ENCODE measurements at regions not wholly inside any gene's neighbourhood (a gene's known extent, or its start where the extent isn't known, plus 50 kb on each side); places are given as distances from the start of the nearest gene placed in this dataset.
"Not testable (repeated sequence)": the region's sequence is repeated elsewhere in the genome, so short reads cannot be mapped to it uniquely, and the experiment has no call there.

DNA sequence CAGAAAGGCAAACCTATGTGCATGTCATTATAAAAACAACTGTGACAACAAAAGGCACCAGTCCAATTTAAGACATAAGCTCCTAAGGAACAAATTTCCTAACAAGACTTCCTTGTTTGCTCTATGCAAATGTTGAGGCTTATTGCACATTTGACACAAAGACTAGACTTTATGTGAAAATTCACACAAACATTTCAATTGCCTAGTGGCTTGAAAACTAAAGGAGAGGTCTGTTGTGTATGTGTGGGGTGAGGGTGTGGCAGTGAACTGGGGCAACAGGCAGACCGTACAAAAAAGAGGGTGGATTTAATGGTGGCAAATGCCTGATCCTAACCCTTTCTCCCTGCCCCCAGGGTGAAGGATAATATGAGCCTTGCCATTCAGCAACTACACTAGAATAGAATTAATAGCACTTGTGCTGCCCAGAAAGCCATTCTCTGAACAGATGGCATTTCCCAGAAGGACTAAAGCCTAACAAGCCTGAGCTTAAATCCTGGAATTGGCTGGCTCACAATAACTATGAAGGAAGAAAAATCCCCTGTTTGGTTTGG is 73.9 kb downstream of the GLUL start:
- DNase-seq (peak in 2 of 6 donors; percentile 50 to 53), FAIRE-seq (no peak), ATAC-seq (peak; percentile 63 to 83 (median 78))
- intact Hi-C loops (cut with DNase I): no loop called here
- Histone ChIP-seq H3K27me3 (no peaks in the 10 kb centered on the region), H3K9me3 (no peaks in the 10 kb centered on the region), H3K4me3 (no peak overlapping the region), H3K27ac (peak overlapping the region; percentile 51 to 90 (median 66)), H3K36me3 (no peaks in the 10 kb centered on the region), H3K4me1 (peaks cover 25 to 37% (median 28%) of the 10 kb centered on the region in 3 donors)
- 29 to 47% methylated on average over 1 of the region's 1 CpG for WGBS, 2 donors
- TF ChIP-seq, protein P1, sequence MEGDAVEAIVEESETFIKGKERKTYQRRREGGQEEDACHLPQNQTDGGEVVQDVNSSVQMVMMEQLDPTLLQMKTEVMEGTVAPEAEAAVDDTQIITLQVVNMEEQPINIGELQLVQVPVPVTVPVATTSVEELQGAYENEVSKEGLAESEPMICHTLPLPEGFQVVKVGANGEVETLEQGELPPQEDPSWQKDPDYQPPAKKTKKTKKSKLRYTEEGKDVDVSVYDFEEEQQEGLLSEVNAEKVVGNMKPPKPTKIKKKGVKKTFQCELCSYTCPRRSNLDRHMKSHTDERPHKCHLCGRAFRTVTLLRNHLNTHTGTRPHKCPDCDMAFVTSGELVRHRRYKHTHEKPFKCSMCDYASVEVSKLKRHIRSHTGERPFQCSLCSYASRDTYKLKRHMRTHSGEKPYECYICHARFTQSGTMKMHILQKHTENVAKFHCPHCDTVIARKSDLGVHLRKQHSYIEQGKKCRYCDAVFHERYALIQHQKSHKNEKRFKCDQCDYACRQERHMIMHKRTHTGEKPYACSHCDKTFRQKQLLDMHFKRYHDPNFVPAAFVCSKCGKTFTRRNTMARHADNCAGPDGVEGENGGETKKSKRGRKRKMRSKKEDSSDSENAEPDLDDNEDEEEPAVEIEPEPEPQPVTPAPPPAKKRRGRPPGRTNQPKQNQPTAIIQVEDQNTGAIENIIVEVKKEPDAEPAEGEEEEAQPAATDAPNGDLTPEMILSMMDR (IDR thresholded peaks at IDR 0.05): no peak

DNA sequence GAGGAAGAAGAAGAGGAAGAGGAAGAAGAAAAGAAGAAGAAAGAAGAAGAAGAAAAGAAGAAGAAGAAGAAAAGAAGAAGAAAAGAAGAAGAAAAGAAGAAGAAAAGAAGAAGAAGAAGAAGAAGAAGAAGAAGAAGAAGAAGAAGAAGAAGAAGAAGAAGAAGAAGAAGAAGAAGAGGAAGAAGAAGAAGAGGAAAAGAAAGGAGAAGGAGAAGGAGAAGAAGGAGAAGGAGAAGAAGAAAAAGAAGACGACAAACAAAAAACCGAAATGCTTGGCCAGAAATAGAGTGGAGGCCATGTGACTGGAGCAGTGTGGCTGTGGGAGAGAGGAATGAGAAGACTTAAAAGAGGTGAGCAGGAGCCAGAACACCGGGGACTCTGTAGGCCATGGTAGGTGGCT is 75.1 kb downstream of the GLUL start:
- H3K36me3 ChIP-seq; ATAC-seq; H3K4me3 ChIP-seq; intact Hi-C loops (cut with DNase I); H3K27me3 ChIP-seq; DNase-seq; FAIRE-seq; H3K9me3 ChIP-seq: not testable (repeated sequence)
- 92 to 96% methylated on average over 3 of the region's 3 CpGs for WGBS, 2 donors
- H3K27ac ChIP-seq: peak overlapping the region in 2 of 4 donors; percentile 80 to 90
- H3K4me1 ChIP-seq: peaks cover 25 to 37% (median 28%) of the 10 kb centered on the region in 3 donors

GRCh38 chr1:182315167-182315556 is 76.4 kb downstream of the GLUL start:
- H3K9me3 ChIP-seq: no peaks in the 10 kb centered on the region
- no peak for FAIRE-seq
- DNase-seq: peak in 3 of 6 donors; percentile 48 to 72 (median 69)
- no peaks in the 10 kb centered on the region for H3K27me3 ChIP-seq
- no peak overlapping the region for H3K4me3 ChIP-seq
- TF ChIP-seq, protein P1 (IDR thresholded peaks at IDR 0.05): no peak
- H3K36me3 ChIP-seq: no peaks in the 10 kb centered on the region
- intact Hi-C loops (cut with DNase I): no loop called here
- peaks cover 25 to 37% (median 28%) of the 10 kb centered on the region in 3 donors for H3K4me1 ChIP-seq
- peak overlapping the region in 2 of 4 donors; percentile 80 to 90 for H3K27ac ChIP-seq
- WGBS, 2 donors: 21 to 25% methylated on average over 5 of the region's 5 CpGs
- peak; percentile 78 to 87 (median 86) for ATAC-seq

DNA sequence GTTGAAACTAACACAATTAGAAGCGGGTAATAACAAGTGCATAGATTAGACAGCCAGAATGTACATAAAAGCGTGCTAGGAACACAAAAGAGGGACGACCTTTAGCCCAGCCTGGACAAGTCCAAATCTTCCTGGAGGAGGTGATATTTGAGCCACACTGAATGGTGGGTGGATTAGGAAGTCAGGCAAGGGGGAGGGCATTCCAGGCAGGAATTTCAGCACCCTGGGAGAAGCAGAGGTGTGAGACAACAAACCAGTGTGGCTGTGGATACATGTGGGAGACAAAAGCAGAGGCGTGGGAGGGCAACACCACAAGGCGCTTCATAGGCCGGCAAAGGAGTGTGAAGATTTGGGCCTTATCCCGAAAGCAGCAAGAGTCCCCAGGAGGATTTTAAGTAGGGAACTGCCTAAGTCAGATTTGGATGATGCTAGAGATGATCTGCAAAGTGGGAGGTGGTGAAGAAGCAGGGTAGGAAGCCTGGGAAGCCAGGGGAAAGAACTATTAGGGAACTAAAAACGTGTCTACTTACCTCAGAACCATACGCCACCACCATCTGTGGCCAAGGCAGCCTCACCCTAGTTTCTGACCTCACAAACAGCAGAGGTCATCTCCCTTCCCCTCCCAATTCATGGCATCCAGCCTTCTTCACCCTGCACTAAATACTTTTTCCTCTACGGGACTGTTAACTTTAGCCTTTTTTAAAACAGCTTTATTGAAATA is 81.8 kb downstream of the GLUL start:
- intact Hi-C loops (cut with DNase I): loop anchor here in 1 of 3 donors (5.0 to 10.0 kb wide), 2 partner anchors 83 to 165 kb away; partner anchors contain the start of gene GLUL

DNA sequence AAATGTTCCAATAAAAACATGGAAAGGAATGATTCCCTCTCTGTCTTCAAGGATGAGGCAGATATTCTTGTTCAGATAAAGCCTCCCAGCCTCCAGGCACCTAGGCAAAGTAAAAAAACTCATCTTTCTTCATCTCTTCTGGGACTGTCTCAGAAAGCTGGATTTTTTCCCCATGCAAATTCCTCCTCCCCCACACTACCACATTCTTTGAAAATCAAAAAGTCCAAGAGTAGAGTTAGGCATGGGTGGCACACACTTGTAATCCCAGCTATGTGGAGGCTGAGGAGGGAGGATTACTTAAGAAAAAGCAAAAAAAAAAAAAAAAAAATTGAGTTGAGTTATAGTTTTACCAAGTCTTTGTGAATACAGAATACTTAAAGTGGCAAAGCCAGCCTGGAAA is 82.8 kb downstream of the GLUL start:
- Histone ChIP-seq H3K4me1 (peaks cover 5 to 12% (median 6%) of the 10 kb centered on the region in 3 donors), H3K9me3 (no peaks in the 10 kb centered on the region), H3K36me3 (no peaks in the 10 kb centered on the region), H3K27ac (no peak overlapping the region), H3K27me3 (no peaks in the 10 kb centered on the region), H3K4me3 (no peak overlapping the region)
- intact Hi-C loops (cut with DNase I): loop anchor here in 1 of 3 donors (10.0 kb wide), 1 partner anchor 164 kb away; no protein-coding TSS in a partner anchor
- TF ChIP-seq, protein P1 (IDR thresholded peaks at IDR 0.05): no peak
- DNase-seq (no peak), ATAC-seq (no peak), FAIRE-seq (no peak)

More for the DNA sequence above, 81.8 kb downstream of the GLUL start:
- peaks cover 3 to 10% (median 8%) of the 10 kb centered on the region in 3 donors for H3K4me1 ChIP-seq
- ATAC-seq: peak in 3 of 4 donors; percentile 37 to 40 (median 40)
- H3K4me3 ChIP-seq: no peak overlapping the region
- no peaks in the 10 kb centered on the region for H3K27me3 ChIP-seq
- H3K27ac ChIP-seq: no peak overlapping the region
- H3K36me3 ChIP-seq: no peaks in the 10 kb centered on the region
- DNase-seq: no peak
- no peaks in the 10 kb centered on the region for H3K9me3 ChIP-seq
- WGBS, 2 donors: 71 to 74% methylated on average over 10 of the region's 10 CpGs
- TF ChIP-seq, protein P1 (IDR thresholded peaks at IDR 0.05): no peak
- no peak for FAIRE-seq

- FAIRE-seq, DNase-seq, H3K4me3 ChIP-seq, H3K27ac ChIP-seq, H3K27me3 ChIP-seq, H3K9me3 ChIP-seq, H3K36me3 ChIP-seq, ATAC-seq: not testable (repeated sequence)
- intact Hi-C loops (cut with DNase I): loop anchor here in 1 of 3 donors (10.0 kb wide), 1 partner anchor 163 kb away; no protein-coding TSS in a partner anchor
- H3K4me1 ChIP-seq: peaks cover 5 to 14% (median 8%) of the 10 kb centered on the region in 3 donors
- 96% methylated on average over 8 of the region's 8 CpGs for WGBS, 2 donors
Measured at GRCh38 chr1:182307486-182307885, 84.1 kb downstream of the GLUL start.
